Activated B cell treated with CpG ODN at 0.5 μM for 24 hours (primary cell): ENCODE measurements at regions not wholly inside any gene's neighbourhood (a gene's known extent, or its start where the extent isn't known, plus 50 kb on each side); places are given as distances from the start of the nearest gene placed in this dataset.

Experiments
- ATAC-seq: fragments of 200-7000 bp; cut with Tn5 transposase; one replicate; pipeline ENCODE4 v1.10.0; 2021; ENCODE audit warnings: low read depth, mild to moderate bottlenecking, moderate library complexity
- CTCF ChIA-PET: fragments of 350-600 bp; sonication (Branson Sonifier 250); formaldehyde crosslinking; loops from one replicate; lab custom pipeline; 2021; ENCODE audit warnings: antibody characterized with exemption; lab: Charles Lee
- POLR2A ChIA-PET: fragments of 350-600 bp; sonication (Branson Sonifier 250); formaldehyde crosslinking; loops from one replicate; lab custom pipeline; 2021; ENCODE audit warnings: antibody characterized with exemption; lab: Charles Lee
- DNase-seq: peaks from one replicate; pipeline ENCODE4 v3.0.0; 2022
- H3K27ac Mint-ChIP-seq: one replicate; pipeline ENCODE4 v1.8.0; 2020; ENCODE audit warnings: mixed read lengths
- H3K27me3 Mint-ChIP-seq: one replicate; pipeline ENCODE4 v1.8.0; 2021; ENCODE audit warnings: mixed read lengths
- H3K36me3 Mint-ChIP-seq: one replicate; pipeline ENCODE4 v1.8.0; 2021; ENCODE audit warnings: low read depth, mixed read lengths
- H3K4me1 Mint-ChIP-seq: one replicate; pipeline ENCODE4 v1.8.0; 2021; ENCODE audit warnings: mixed read lengths
- H3K4me3 Mint-ChIP-seq: one replicate; pipeline ENCODE4 v1.8.0; 2020; ENCODE audit warnings: mild to moderate bottlenecking, mixed read lengths
- H3K9me3 Mint-ChIP-seq: one replicate; pipeline ENCODE4 v1.8.0; 2020; ENCODE audit warnings: mixed read lengths
- intact Hi-C: fragments of 100-400 bp; cut with micrococcal nuclease; formaldehyde crosslinking; loops from one replicate; pipeline ENCODE4 v1.15.1; 2024
- TF ChIP-seq, protein P1 (sequence below): fragments of 200-600 bp; IDR thresholded peaks from one replicate; pipeline ENCODE4 v1.8.0; 2022; ENCODE audit warnings: antibody characterized with exemption, mild to moderate bottlenecking

DNA sequence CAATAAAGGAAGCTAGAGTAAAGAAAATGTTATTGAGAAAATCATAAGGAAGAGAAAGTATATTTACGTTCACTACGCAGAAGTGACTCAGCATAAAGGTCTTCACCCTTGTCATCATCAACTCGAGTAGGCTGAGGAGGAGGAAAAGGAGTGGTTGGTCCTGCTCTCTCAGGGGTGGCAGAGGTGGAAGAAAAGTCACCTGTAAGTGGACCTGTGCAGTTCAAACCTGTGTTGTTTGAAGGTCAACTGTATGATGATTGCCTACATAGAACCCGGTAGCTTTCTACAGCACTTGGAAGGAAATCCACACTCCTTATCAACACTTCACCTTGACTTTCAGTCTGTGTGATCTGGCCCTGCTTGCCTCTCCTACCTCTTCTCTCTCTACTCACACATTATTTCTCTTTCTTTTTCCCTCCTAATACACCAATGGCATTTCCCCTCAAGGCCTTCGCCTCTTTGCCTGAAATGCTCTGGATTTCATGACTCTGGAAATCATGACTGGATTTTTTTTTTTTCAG is 109.3 kb upstream of the CPEB4 start:
- Mint-ChIP-seq H3K36me3 (no peaks in the 10 kb centered on the region), H3K27me3 (no peaks in the 10 kb centered on the region), H3K4me1 (peaks cover 59% of the 10 kb centered on the region), H3K9me3 (no peaks in the 10 kb centered on the region), H3K27ac (peak overlapping the region; percentile 4), H3K4me3 (no peak overlapping the region)
- intact Hi-C loops = no loop called here
- CTCF ChIA-PET = no interaction called here
- TF ChIP-seq, protein P1, sequence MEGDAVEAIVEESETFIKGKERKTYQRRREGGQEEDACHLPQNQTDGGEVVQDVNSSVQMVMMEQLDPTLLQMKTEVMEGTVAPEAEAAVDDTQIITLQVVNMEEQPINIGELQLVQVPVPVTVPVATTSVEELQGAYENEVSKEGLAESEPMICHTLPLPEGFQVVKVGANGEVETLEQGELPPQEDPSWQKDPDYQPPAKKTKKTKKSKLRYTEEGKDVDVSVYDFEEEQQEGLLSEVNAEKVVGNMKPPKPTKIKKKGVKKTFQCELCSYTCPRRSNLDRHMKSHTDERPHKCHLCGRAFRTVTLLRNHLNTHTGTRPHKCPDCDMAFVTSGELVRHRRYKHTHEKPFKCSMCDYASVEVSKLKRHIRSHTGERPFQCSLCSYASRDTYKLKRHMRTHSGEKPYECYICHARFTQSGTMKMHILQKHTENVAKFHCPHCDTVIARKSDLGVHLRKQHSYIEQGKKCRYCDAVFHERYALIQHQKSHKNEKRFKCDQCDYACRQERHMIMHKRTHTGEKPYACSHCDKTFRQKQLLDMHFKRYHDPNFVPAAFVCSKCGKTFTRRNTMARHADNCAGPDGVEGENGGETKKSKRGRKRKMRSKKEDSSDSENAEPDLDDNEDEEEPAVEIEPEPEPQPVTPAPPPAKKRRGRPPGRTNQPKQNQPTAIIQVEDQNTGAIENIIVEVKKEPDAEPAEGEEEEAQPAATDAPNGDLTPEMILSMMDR = no peak
- no peak for ATAC-seq
- POLR2A ChIA-PET = no interaction called here
- DNase-seq = no peak

GRCh38 chr5:173780235-173781234 is 107.6 kb upstream of the CPEB4 start:
- ATAC-seq (no peak), DNase-seq (no peak)
- H3K27ac Mint-ChIP-seq = peak overlapping the region; percentile 3
- POLR2A ChIA-PET = interaction anchor here (0.7 to 1.6 kb wide), 2 partner anchors 107 to 132 kb away, joined by 3 to 7 read pairs; partner anchors contain the start of gene CPEB4
- H3K36me3 Mint-ChIP-seq = no peaks in the 10 kb centered on the region
- no peak overlapping the region for H3K4me3 Mint-ChIP-seq
- no peaks in the 10 kb centered on the region for H3K27me3 Mint-ChIP-seq
- H3K9me3 Mint-ChIP-seq = no peaks in the 10 kb centered on the region
- TF ChIP-seq, protein P1 = no peak
- CTCF ChIA-PET = interaction anchor here (1.3 kb wide), 1 partner anchor 165 kb away, joined by 4 read pairs; the partner anchor contains the start of gene BOD1
- intact Hi-C loops = loop anchor here (5.0 kb wide), 1 partner anchor 98 kb away; no protein-coding TSS in a partner anchor
- peaks cover 52% of the 10 kb centered on the region for H3K4me1 Mint-ChIP-seq

- peaks cover 55% of the 10 kb centered on the region for H3K4me1 Mint-ChIP-seq
- H3K4me3 Mint-ChIP-seq = peak overlapping the region; percentile 66
- CTCF ChIA-PET = no interaction called here
- no peaks in the 10 kb centered on the region for H3K27me3 Mint-ChIP-seq
- no peaks in the 10 kb centered on the region for H3K36me3 Mint-ChIP-seq
- ATAC-seq = no peak
- H3K27ac Mint-ChIP-seq = peak overlapping the region; percentile 78
- TF ChIP-seq, protein P1 = no peak
- DNase-seq = no peak
- H3K9me3 Mint-ChIP-seq = no peaks in the 10 kb centered on the region
- POLR2A ChIA-PET = no interaction called here
- intact Hi-C loops = loop anchor here (5.0 kb wide), 1 partner anchor 99 kb away; no protein-coding TSS in a partner anchor
Measured at GRCh38 chr5:173781432-173781815, 106.7 kb upstream of the CPEB4 start.

GRCh38 chr5:173781816-173782670 is 106.1 kb upstream of the CPEB4 start:
- peak overlapping the region; percentile 66 for H3K4me3 Mint-ChIP-seq
- ChIA-PET POLR2A (no interaction called here), CTCF (no interaction called here)
- no peaks in the 10 kb centered on the region for H3K36me3 Mint-ChIP-seq
- H3K9me3 Mint-ChIP-seq = no peaks in the 10 kb centered on the region
- peak; percentile 77 for ATAC-seq
- TF ChIP-seq, protein P1 = no peak
- intact Hi-C loops = loop anchor here (1.0 to 5.0 kb wide), 2 partner anchors 100 to 106 kb away; partner anchors contain the start of gene CPEB4
- peak; percentile 50 for DNase-seq
- no peaks in the 10 kb centered on the region for H3K27me3 Mint-ChIP-seq
- H3K27ac Mint-ChIP-seq = peak overlapping the region; percentile 78
- peaks cover 61% of the 10 kb centered on the region for H3K4me1 Mint-ChIP-seq
